HCT116 (cell line): ENCODE measurements at regions not wholly inside any gene's neighbourhood (a gene's known extent, or its start where the extent isn't known, plus 50 kb on each side); places are given as distances from the start of the nearest gene placed in this dataset.

Experiments
- ATAC-seq: fragments of 200-7000 bp; cut with Tn5 transposase; 2 replicates; pipeline ENCODE4 v1.9.1; 2020; ENCODE audit warnings: mild to moderate bottlenecking, moderate library complexity
- BruUV-seq: library from RNA; stranded (reverse); fragments of 400-500 nt; replicated peaks from 2 replicates; lab custom pipeline; 2021; lab: Mats Ljungman, UMichigan
- CTCF ChIA-PET: fragments of 300-600 bp; sonication (Branson Sonifier 250); formaldehyde crosslinking; loops from one replicate; lab custom pipeline; 2021; ENCODE audit warnings: antibody characterized with exemption; lab: Charles Lee
- POLR2A ChIA-PET: fragments of 300-600, 350-600 bp; sonication (Branson Sonifier 250); formaldehyde crosslinking; loops from one replicate; lab custom pipeline; 2021; ENCODE audit warnings: antibody characterized with exemption; lab: Charles Lee
- RAD21 ChIA-PET, 2 experiments: fragments of 300-600 bp; sonication (Branson Sonifier 250); formaldehyde crosslinking; loops; one replicate each; lab custom pipeline; 2023; ENCODE audit warnings: low total read pairs in 2 of 2; ENCODE audit not compliant: uncharacterized antibody in 2 of 2, unreplicated experiment in 2 of 2, low non-redundant PET in 1 of 2; lab: Charles Lee
- DNase-seq: peaks from one replicate; pipeline ENCODE4 v3.0.0-alpha.2; 2010; ENCODE audit warnings: low read depth, low spot score
- H2AFZ ChIP-seq: fragments of 200-600 bp; shearing (Covaris generic), sonication (generic); 2 replicates; pipeline ENCODE4 v1.6.1; 2017; ENCODE audit warnings: low read depth, mixed run types, mixed read lengths, antibody characterized with exemption, low read length; ENCODE audit not compliant: poor library complexity, severe bottlenecking
- H3K27ac ChIP-seq: 2 replicates; pipeline ENCODE4 v1.5.1; 2012; ENCODE audit warnings: low read depth, low read length
- H3K27me3 ChIP-seq: fragments of 200-600 bp; sonication (generic); 2 replicates; pipeline ENCODE4 v1.6.1; 2016; ENCODE audit warnings: mixed run types, low read length, mixed read lengths; ENCODE audit not compliant: insufficient read depth
- H3K36me3 ChIP-seq, 2 experiments: fragments of 200-500 bp in 1 of 2; fragments of 200-600 bp in 1 of 2; sonication (Bioruptor generic) in 1 of 2; sonication (generic) in 1 of 2; 2 replicates each; pipeline versions ENCODE4 v1.5.1 to v1.6.1; 2014 to 2016; ENCODE audit warnings: low read length in 2 of 2, inconsistent platforms in 1 of 2, mixed read lengths in 1 of 2, mixed run types in 1 of 2; ENCODE audit not compliant: insufficient read depth in 2 of 2, control insufficient read depth in 1 of 2
- H3K4me1 ChIP-seq, 2 experiments: fragments of 200-600 bp in 1 of 2; sonication (generic) in 1 of 2; 2 replicates each; pipeline versions ENCODE4 v1.5.1 to v1.6.1; 2012 to 2017; ENCODE audit warnings: low read length in 2 of 2, inconsistent platforms in 1 of 2, mild to moderate bottlenecking in 1 of 2, mixed read lengths in 1 of 2, mixed run types in 1 of 2, moderate library complexity in 1 of 2; ENCODE audit not compliant: insufficient read depth in 2 of 2, control insufficient read depth in 1 of 2
- H3K4me2 ChIP-seq: fragments of 200-600 bp; sonication (generic); 2 replicates; pipeline ENCODE4 v1.6.1; 2017; ENCODE audit warnings: mixed run types, low read length, mixed read lengths
- H3K4me3 ChIP-seq, 2 experiments: fragments of 200-600 bp in 1 of 2; sonication (generic) in 1 of 2; replicated peaks in 1 of 2; 2 replicates each; pipeline ENCODE4 v1.5.1; 2011 to 2016; ENCODE audit warnings: low read length in 2 of 2, control low read depth in 1 of 2, low read depth in 1 of 2, mild to moderate bottlenecking in 1 of 2, mixed read lengths in 1 of 2, mixed run types in 1 of 2
- H3K79me2 ChIP-seq: fragments of 200-600 bp; sonication (generic); 2 replicates; pipeline ENCODE4 v1.6.1; 2017; ENCODE audit warnings: mild to moderate bottlenecking, mixed run types, low read length, moderate library complexity, mixed read lengths; ENCODE audit not compliant: insufficient read depth
- H3K9ac ChIP-seq: fragments of 200-600 bp; sonication (generic); 2 replicates; pipeline ENCODE4 v1.6.1; 2016; ENCODE audit warnings: low read length, mixed read lengths
- H3K9me2 ChIP-seq: fragments of 200-600 bp; sonication (generic), shearing (Covaris generic); 2 replicates; pipeline ENCODE4 v1.6.1; 2017; ENCODE audit warnings: mixed run types, mild to moderate bottlenecking, moderate library complexity; ENCODE audit not compliant: insufficient read depth
- H3K9me3 ChIP-seq, 2 experiments: fragments of 200-500 bp in 1 of 2; fragments of 200-600 bp in 1 of 2; sonication (Bioruptor generic) in 1 of 2; sonication (generic) in 1 of 2; 2 replicates each; pipeline ENCODE4 v1.6.1; 2014 to 2017; ENCODE audit warnings: low read length in 2 of 2, mixed read lengths in 2 of 2, inconsistent platforms in 1 of 2, low read depth in 1 of 2, mild to moderate bottlenecking in 1 of 2, mixed run types in 1 of 2, moderate library complexity in 1 of 2; ENCODE audit not compliant: control insufficient read depth in 1 of 2, insufficient read depth in 1 of 2
- H4K20me1 ChIP-seq: fragments of 200-600 bp; sonication (generic), shearing (Covaris generic); 2 replicates; pipeline ENCODE4 v1.6.1; 2017; ENCODE audit warnings: mixed run types, mild to moderate bottlenecking, moderate library complexity; ENCODE audit not compliant: insufficient read depth
- ATF3 ChIP-seq: IDR thresholded peaks from 2 replicates; pipeline ENCODE4 v1.6.1; 2012
- CBX3 ChIP-seq: IDR thresholded peaks from 2 replicates; pipeline ENCODE4 v1.6.1; 2012; ENCODE audit warnings: low read depth
- CEBPB ChIP-seq: IDR thresholded peaks from 2 replicates; pipeline ENCODE4 v1.6.1; 2012; ENCODE audit warnings: low read depth
- FOSL1 ChIP-seq: IDR thresholded peaks from 2 replicates; pipeline ENCODE4 v1.6.1; 2012; ENCODE audit warnings: low read depth
- JUND ChIP-seq: IDR thresholded peaks from 2 replicates; pipeline ENCODE4 v1.6.1; 2012
- REST ChIP-seq: IDR thresholded peaks from 2 replicates; pipeline ENCODE4 v1.6.1; 2012; ENCODE audit warnings: low read depth
- SP1 ChIP-seq: IDR thresholded peaks from 2 replicates; pipeline ENCODE4 v1.6.1; 2012; ENCODE audit warnings: low read depth
- TCF7L2 ChIP-seq: IDR thresholded peaks from 2 replicates; pipeline ENCODE4 v1.7.0; 2011; ENCODE audit warnings: borderline replicate concordance, inconsistent platforms; ENCODE audit not compliant: insufficient read depth, insufficient read length; ENCODE audit errors: extremely low read depth
- intact Hi-C: fragments of 100-400 bp; cut with micrococcal nuclease; formaldehyde crosslinking; loops from 2 replicates; pipeline ENCODE4 v1.10.0; 2022

- ChIA-PET RAD21 (no interaction called here), CTCF (no interaction called here), POLR2A (interaction anchor here (0.9 kb wide), 1 partner anchor 18 kb away, joined by 3 read pairs; no protein-coding TSS in a partner anchor)
- Histone ChIP-seq H3K4me2 (peak overlapping the region; percentile 34), H3K79me2 (no peaks in the 10 kb centered on the region), H2AFZ (peak overlapping the region; percentile 3), H3K9me2 (no peaks in the 10 kb centered on the region), H3K9ac (no peak overlapping the region), H3K4me3 (no peak overlapping the region), H3K36me3 (peaks cover 0 to 11% of the 10 kb centered on the region in 2 experiments; a peak in 1 of 4 replicates), H3K27ac (peak overlapping the region; percentile 17; the same call in 1 of the 2 replicates), H3K4me1 (peaks cover 16 to 26% of the 10 kb centered on the region in 2 experiments), H4K20me1 (no peaks in the 10 kb centered on the region), H3K27me3 (no peaks in the 10 kb centered on the region), H3K9me3 (peaks cover 0 to 11% of the 10 kb centered on the region in 2 experiments; a peak in 1 of 4 replicates)
- no TSS peak for BruUV-seq
- no peak for ATAC-seq
- peak; percentile 13 for DNase-seq
- intact Hi-C loops, result no loop called here
- TF ChIP-seq CEBPB (no peak), JUND (peak; percentile 52; the same call in 1 of the 2 replicates), ATF3 (peak; percentile 39; the same call in 1 of the 2 replicates), REST (no peak), CBX3 (peak; percentile 19; the same call in 1 of the 2 replicates), FOSL1 (peak; percentile 34), SP1 (peak; percentile 17; the same call in 1 of the 2 replicates), TCF7L2 (peak; percentile 57)
These were observed 494.9 kb downstream of the NYAP2 start for GRCh38 chr2:225894236-225894980.
